OCI-LY7 (cell line): ENCODE measurements at regions not wholly inside any gene's neighbourhood (a gene's known extent, or its start where the extent isn't known, plus 50 kb on each side); places are given as distances from the start of the nearest gene placed in this dataset. TPM values are rescaled to one million over a fixed set of nuclear protein-coding genes. Genes with fewer than 3 reads are reported as not detected.

Experiments
- small RNA-seq: library from RNA; depleted of rRNA; stranded (forward); fragments of <200 nt; gene quantifications from one replicate; pipeline ENCODE3, GENCODE V24; 2014

Small RNA genes lying in the stretch of these regions (small RNA-seq; reads per million reads assigned to genes)
- not detected for gene RF00019
